ENCODE measurements at regions not wholly inside any gene's neighbourhood (a gene's known extent, or its start where the extent isn't known, plus 50 kb on each side); places are given as distances from the start of the nearest gene placed in this dataset.

- no peaks in the 10 kb centered on the region for H3K4me1 ChIP-seq (ENCODE audit: control insufficient read depth in 1 of 2, insufficient read depth in 2 of 2, low read length in 2 of 2)
- H3K36me3 ChIP-seq (replicated peaks in 1 of 2; ENCODE audit: control insufficient read depth in 1 of 2, insufficient read depth in 2 of 2, low read length in 2 of 2) = no peaks in the 10 kb centered on the region
- Mint-ChIP-seq H3K4me1 (no peaks in the 10 kb centered on the region), H3K27me3 (ENCODE audit: low read depth in 3 of 3) (peaks cover 5 to 9% (median 7%) of the 10 kb centered on the region in 3 donors), H3K36me3 (no peaks in the 10 kb centered on the region), H3K27ac (no peak overlapping the region), H3K9me3 (peaks cover 0 to 2% (median 0%) of the 10 kb centered on the region in 7 donors), H3K4me3 (no peak overlapping the region)
- no peaks in the 10 kb centered on the region for H3K79me2 ChIP-seq (ENCODE audit: insufficient read depth, low read length)
- no peaks in the 10 kb centered on the region for H3K9me3 ChIP-seq (replicated peaks in 1 of 2; ENCODE audit: control insufficient read depth in 1 of 2, insufficient read depth in 1 of 2, low read length in 2 of 2)
- no peaks in the 10 kb centered on the region for H4K20me1 ChIP-seq (ENCODE audit: insufficient read depth, low read length)
- no peaks in the 10 kb centered on the region for H3K27me3 ChIP-seq (ENCODE audit: control insufficient read depth in 2 of 2, insufficient read depth in 2 of 2, low read length in 2 of 2)
- no peak overlapping the region for H3K4me3 ChIP-seq (replicated peaks in 1 of 3; ENCODE audit: low read depth in 2 of 3, low read length in 3 of 3)
- no peak for DNase-seq
- no peak for TF ChIP-seq CTCF (IDR thresholded peaks at IDR 0.05)
- intact Hi-C loops (cut with micrococcal nuclease) = no loop called here
- H3K4me2 ChIP-seq (replicated peaks; ENCODE audit: extremely low read depth, low read length, poor library complexity, severe bottlenecking) = no peak overlapping the region
- 65% methylated on average over 2 of the region's 2 CpGs for WGBS (ENCODE audit: insufficient coverage)
- no peak overlapping the region for H2AFZ ChIP-seq (ENCODE audit: insufficient read depth, low read depth, low read length, poor library complexity, severe bottlenecking)
- H3K27ac ChIP-seq (ENCODE audit: low read depth in 1 of 2, low read length in 2 of 2) = no peak overlapping the region
- H3K9ac ChIP-seq (ENCODE audit: insufficient read depth, low read length, poor library complexity, severe bottlenecking) = no peak overlapping the region
Measured at GRCh38 chr1:50322579-50322978, 100.7 kb downstream of the DMRTA2 start.

GRCh38 chr1:50318428-50318827 lies 104.8 kb downstream of the DMRTA2 start:
- Mint-ChIP-seq H3K9me3 (no peaks in the 10 kb centered on the region), H3K4me3 (no peak overlapping the region), H3K36me3 (no peaks in the 10 kb centered on the region), H3K4me1 (no peaks in the 10 kb centered on the region), H3K27me3 (ENCODE audit: low read depth in 3 of 3) (peaks cover 5 to 9% (median 8%) of the 10 kb centered on the region in 3 donors), H3K27ac (no peak overlapping the region)
- no peaks in the 10 kb centered on the region for H4K20me1 ChIP-seq (ENCODE audit: insufficient read depth, low read length)
- H3K36me3 ChIP-seq (replicated peaks in 1 of 2; ENCODE audit: control insufficient read depth in 1 of 2, insufficient read depth in 2 of 2, low read length in 2 of 2) = no peaks in the 10 kb centered on the region
- intact Hi-C loops (cut with micrococcal nuclease) = no loop called here
- H3K9me3 ChIP-seq (replicated peaks in 1 of 2; ENCODE audit: control insufficient read depth in 1 of 2, insufficient read depth in 1 of 2, low read length in 2 of 2) = no peaks in the 10 kb centered on the region
- H3K79me2 ChIP-seq (ENCODE audit: insufficient read depth, low read length) = no peaks in the 10 kb centered on the region
- no peak overlapping the region for H3K4me3 ChIP-seq (replicated peaks in 1 of 3; ENCODE audit: low read depth in 2 of 3, low read length in 3 of 3)
- H3K4me2 ChIP-seq (replicated peaks; ENCODE audit: extremely low read depth, low read length, poor library complexity, severe bottlenecking) = no peak overlapping the region
- no peak overlapping the region for H3K9ac ChIP-seq (ENCODE audit: insufficient read depth, low read length, poor library complexity, severe bottlenecking)
- H3K4me1 ChIP-seq (ENCODE audit: control insufficient read depth in 1 of 2, insufficient read depth in 2 of 2, low read length in 2 of 2) = no peaks in the 10 kb centered on the region
- H3K27ac ChIP-seq (ENCODE audit: low read depth in 1 of 2, low read length in 2 of 2) = no peak overlapping the region
- H2AFZ ChIP-seq (ENCODE audit: insufficient read depth, low read depth, low read length, poor library complexity, severe bottlenecking) = no peak overlapping the region
- TF ChIP-seq CTCF (IDR thresholded peaks at IDR 0.05) = no peak
- DNase-seq = no peak
- H3K27me3 ChIP-seq (ENCODE audit: control insufficient read depth in 2 of 2, insufficient read depth in 2 of 2, low read length in 2 of 2) = no peaks in the 10 kb centered on the region

All from CD14-positive monocyte (primary cell).